ENCODE measurements at regions not wholly inside any gene's neighbourhood (a gene's known extent, or its start where the extent isn't known, plus 50 kb on each side); places are given as distances from the start of the nearest gene placed in this dataset.

DNA sequence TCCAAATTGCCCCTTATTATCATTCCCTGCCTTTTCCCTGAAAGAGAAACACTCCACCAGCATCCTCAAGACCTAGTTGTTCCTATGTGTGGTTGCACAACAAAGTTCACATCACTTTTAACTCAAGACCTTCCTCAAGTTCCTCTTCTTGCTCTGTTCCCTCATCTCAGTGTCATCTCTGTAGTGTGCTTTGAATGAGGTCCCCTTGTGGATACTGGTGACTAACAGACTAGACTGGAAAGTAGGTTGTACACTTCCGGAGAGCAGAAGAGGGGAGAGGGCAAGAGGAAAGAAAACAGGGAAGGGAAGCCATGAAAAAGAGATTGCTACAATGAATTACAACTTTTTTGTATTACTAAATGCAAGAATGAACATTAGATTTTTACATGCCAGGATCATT, 853.8 kb downstream of the USP25 start:
- Histone ChIP-seq H3K27ac (no peak overlapping the region), H3K4me3 (ENCODE audit: low read depth, low read length) (no peak overlapping the region), H3K36me3 (no peaks in the 10 kb centered on the region), H3K9me3 (ENCODE audit: severe bottlenecking) (no peaks in the 10 kb centered on the region), H3K27me3 (ENCODE audit: insufficient read depth, low read depth, severe bottlenecking) (peaks cover 2% of the 10 kb centered on the region)
- DNase-seq, result no peak
- TF ChIP-seq, protein P1, sequence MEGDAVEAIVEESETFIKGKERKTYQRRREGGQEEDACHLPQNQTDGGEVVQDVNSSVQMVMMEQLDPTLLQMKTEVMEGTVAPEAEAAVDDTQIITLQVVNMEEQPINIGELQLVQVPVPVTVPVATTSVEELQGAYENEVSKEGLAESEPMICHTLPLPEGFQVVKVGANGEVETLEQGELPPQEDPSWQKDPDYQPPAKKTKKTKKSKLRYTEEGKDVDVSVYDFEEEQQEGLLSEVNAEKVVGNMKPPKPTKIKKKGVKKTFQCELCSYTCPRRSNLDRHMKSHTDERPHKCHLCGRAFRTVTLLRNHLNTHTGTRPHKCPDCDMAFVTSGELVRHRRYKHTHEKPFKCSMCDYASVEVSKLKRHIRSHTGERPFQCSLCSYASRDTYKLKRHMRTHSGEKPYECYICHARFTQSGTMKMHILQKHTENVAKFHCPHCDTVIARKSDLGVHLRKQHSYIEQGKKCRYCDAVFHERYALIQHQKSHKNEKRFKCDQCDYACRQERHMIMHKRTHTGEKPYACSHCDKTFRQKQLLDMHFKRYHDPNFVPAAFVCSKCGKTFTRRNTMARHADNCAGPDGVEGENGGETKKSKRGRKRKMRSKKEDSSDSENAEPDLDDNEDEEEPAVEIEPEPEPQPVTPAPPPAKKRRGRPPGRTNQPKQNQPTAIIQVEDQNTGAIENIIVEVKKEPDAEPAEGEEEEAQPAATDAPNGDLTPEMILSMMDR (IDR thresholded peaks at IDR 0.05; ENCODE audit: low read depth, low read length), result no peak

DNA sequence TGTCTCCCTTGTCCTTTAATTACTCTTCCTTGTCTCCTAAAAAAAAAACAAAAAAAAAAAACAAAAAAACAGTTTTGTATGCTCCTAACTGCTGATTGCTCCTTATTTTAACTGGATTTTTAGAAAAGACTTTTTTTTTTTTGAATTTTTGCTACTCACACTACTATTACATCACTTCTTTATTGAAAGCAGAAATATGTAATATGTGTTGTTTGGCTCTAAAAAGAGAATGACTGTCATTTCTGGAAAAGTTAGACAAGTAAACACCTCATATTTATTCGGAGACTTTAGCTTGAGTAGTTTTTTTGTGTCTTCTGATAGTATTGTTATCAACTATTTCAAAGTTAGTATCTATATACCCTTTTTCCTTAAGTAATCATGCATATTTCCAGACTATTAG, 855.0 kb downstream of the USP25 start:
- Histone ChIP-seq H3K27ac (no peak overlapping the region), H3K27me3 (ENCODE audit: insufficient read depth, low read depth, severe bottlenecking) (peaks cover 2% of the 10 kb centered on the region), H3K4me3 (ENCODE audit: low read depth, low read length) (no peak overlapping the region), H3K9me3 (ENCODE audit: severe bottlenecking) (no peaks in the 10 kb centered on the region), H3K36me3 (no peaks in the 10 kb centered on the region)
- TF ChIP-seq, protein P1 (IDR thresholded peaks at IDR 0.05; ENCODE audit: low read depth, low read length), result no peak
- no peak for DNase-seq

DNA sequence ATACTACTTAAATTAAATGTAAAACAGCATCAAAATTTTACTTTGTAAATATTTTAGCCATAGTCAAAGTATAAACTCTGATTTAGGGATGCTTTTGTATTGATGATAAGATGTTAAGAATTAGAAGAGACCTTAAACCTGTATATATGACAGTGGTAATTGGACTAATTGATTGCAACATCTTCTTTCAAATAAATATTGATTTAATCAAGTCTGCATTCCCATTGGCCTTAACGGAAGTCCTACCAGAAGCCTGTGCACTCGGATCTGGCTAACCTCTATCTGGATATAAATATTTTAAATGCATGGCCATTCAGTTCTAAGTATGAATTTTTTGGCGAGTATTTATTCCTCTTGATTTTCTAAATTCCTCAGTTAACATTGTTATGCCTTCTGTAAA, 856.1 kb downstream of the USP25 start:
- Histone ChIP-seq H3K36me3 (no peaks in the 10 kb centered on the region), H3K9me3 (ENCODE audit: severe bottlenecking) (no peaks in the 10 kb centered on the region), H3K27me3 (ENCODE audit: insufficient read depth, low read depth, severe bottlenecking) (peaks cover 2% of the 10 kb centered on the region), H3K27ac (no peak overlapping the region), H3K4me3 (ENCODE audit: low read depth, low read length) (no peak overlapping the region)
- DNase-seq, result no peak
- TF ChIP-seq, protein P1 (IDR thresholded peaks at IDR 0.05; ENCODE audit: low read depth, low read length), result no peak

DNA sequence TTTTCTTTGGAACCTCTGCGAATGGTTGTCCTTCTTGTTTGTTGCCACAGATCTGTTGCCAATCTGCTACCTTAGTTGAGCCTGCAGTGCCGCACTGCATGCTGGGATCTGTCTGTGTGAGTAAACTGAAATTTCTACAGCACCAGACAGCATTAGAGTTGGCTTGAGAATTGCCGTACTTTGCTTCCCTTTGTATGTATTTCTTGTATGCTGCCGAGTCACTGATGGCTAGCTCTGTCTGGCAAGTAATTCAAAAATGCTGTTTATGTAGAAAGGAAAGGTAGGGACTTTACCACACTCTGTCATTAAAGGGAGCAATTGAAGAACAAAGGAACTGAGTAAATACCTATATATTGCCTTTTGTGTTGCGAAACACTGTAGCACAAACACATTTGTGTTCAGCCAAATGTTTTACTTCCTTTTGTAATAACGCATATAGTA, 857.4 kb downstream of the USP25 start:
- no peak overlapping the region for H3K4me3 ChIP-seq (ENCODE audit: low read depth, low read length)
- H3K9me3 ChIP-seq (ENCODE audit: severe bottlenecking), result no peaks in the 10 kb centered on the region
- no peak for DNase-seq
- TF ChIP-seq, protein P1 (IDR thresholded peaks at IDR 0.05; ENCODE audit: low read depth, low read length), result no peak
- H3K27ac ChIP-seq, result no peak overlapping the region
- H3K27me3 ChIP-seq (ENCODE audit: insufficient read depth, low read depth, severe bottlenecking), result peaks cover 2% of the 10 kb centered on the region
- no peaks in the 10 kb centered on the region for H3K36me3 ChIP-seq

DNA sequence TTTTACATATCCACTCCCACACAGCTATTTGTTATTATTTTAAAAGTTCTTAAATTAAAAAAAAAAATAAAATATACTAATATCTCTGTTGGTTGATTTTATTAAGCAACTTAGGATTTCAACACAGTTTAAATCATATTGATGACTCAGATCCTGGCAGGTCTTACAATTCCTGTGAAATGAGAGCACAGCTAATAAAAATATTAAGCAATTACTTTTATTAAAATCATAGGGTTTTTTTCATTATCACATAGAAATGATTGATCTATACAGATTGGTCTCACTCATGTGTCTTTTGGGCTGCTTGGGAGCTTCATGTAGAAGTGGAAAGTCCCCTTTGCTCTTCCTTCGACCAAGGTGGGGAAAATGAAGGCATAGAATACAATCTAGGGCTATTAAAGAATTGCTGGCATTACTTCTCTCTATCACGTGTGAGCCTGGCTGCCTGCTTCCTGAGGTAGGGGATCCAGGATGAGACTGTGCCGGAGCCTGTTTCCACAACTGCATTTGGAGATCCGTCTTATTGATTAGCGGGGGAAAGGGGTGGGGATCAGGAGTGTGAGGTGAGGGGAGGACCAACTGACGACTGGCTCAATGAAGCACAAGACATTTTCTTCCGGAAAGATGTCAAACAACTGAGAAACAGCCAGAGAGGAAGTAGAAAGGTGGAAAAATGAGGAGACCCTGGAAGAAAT, 858.0 kb downstream of the USP25 start:
- H3K9me3 ChIP-seq (ENCODE audit: severe bottlenecking), result no peaks in the 10 kb centered on the region
- no peak overlapping the region for H3K27ac ChIP-seq
- H3K36me3 ChIP-seq, result no peaks in the 10 kb centered on the region
- peaks cover 2% of the 10 kb centered on the region for H3K27me3 ChIP-seq (ENCODE audit: insufficient read depth, low read depth, severe bottlenecking)
- H3K4me3 ChIP-seq (ENCODE audit: low read depth, low read length), result no peak overlapping the region
- TF ChIP-seq, protein P1 (IDR thresholded peaks at IDR 0.05; ENCODE audit: low read depth, low read length), result no peak
- DNase-seq, result no peak

DNA sequence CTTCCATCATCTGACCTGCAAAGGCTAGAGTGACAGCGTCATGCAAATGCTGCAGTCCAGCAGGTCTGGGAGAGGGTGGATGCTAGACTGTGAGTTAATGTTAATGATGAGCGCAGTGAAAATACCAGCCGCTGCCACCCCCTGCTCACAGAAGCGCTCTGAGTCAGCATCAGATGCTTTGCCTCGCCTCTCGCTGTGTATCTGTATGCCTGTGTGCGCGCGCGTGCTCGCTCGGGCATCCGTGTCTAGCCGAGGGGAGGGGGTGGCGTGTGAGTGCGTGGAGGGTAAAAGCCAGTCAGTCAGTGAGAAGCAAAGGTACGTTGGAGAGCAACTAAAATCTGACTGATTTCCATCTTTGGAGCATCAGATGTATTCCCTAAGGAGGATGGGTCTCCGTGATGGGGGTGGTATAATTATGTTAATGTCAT, 858.7 kb downstream of the USP25 start:
- Histone ChIP-seq H3K27me3 (ENCODE audit: insufficient read depth, low read depth, severe bottlenecking) (peaks cover 2% of the 10 kb centered on the region), H3K36me3 (no peaks in the 10 kb centered on the region), H3K27ac (no peak overlapping the region), H3K4me3 (ENCODE audit: low read depth, low read length) (no peak overlapping the region), H3K9me3 (ENCODE audit: severe bottlenecking) (no peaks in the 10 kb centered on the region)
- TF ChIP-seq, protein P1 (IDR thresholded peaks at IDR 0.05; ENCODE audit: low read depth, low read length), result no peak
- DNase-seq, result no peak
